MM.1S (cell line): ENCODE measurements at regions not wholly inside any gene's neighbourhood (a gene's known extent, or its start where the extent isn't known, plus 50 kb on each side); places are given as distances from the start of the nearest gene placed in this dataset.

Experiments used
- CTCF ChIP-seq: fragments of 300-600 bp; sonication (generic); IDR thresholded peaks from 2 replicates; pipeline ENCODE4 v1.5.1; 2016; ENCODE audit warnings: antibody characterized with exemption, low read length, mixed read lengths
- EZH2 ChIP-seq: fragments of 300-600 bp; sonication (generic); optimal IDR thresholded peaks from 2 replicates; pipeline ENCODE3; 2017; ENCODE audit warnings: low read depth, mild to moderate bottlenecking, antibody characterized with exemption, low read length, mixed read lengths
- EZH2phosphoT487 ChIP-seq: fragments of 300-600 bp; sonication (generic); IDR thresholded peaks from 2 replicates; pipeline ENCODE4 v1.6.1; 2018; ENCODE audit warnings: antibody characterized with exemption, low read length

- no peak for TF ChIP-seq EZH2
- TF ChIP-seq EZH2phosphoT487: no peak
- no peak for TF ChIP-seq CTCF
These were observed 123.6 kb downstream of the MSL3 start for GRCh38 chrX:11881485-11882170.
